ENCODE measurements at regions not wholly inside any gene's neighbourhood (a gene's known extent, or its start where the extent isn't known, plus 50 kb on each side); places are given as distances from the start of the nearest gene placed in this dataset.

GRCh38 chr2:190795686-190796085 lies 84.9 kb upstream of the GLS start:
- Histone ChIP-seq H3K27me3 (replicated peaks in 1 of 4; ENCODE audit: control insufficient read depth in 3 of 4, extremely low read depth in 1 of 4, insufficient read depth in 3 of 4, low read length in 3 of 4) (no peaks in the 10 kb centered on the region), H4K8ac (ENCODE audit: extremely low read depth, insufficient read depth, low read length) (no peak overlapping the region), H2BK120ac (replicated peaks; ENCODE audit: low read depth, low read length) (no peak overlapping the region), H2BK20ac (ENCODE audit: low read length) (no peak overlapping the region), H4K91ac (replicated peaks; ENCODE audit: insufficient read length, low read length) (no peak overlapping the region), H3K18ac (ENCODE audit: extremely low read depth, low read length) (no peak overlapping the region), H4K20me1 (replicated peaks in 1 of 2; ENCODE audit: control insufficient read depth in 1 of 2, insufficient read depth in 2 of 2, low read length in 2 of 2) (no peaks in the 10 kb centered on the region), H2AFZ (ENCODE audit: low read length) (no peak overlapping the region), H3K4me1 (replicated peaks in 1 of 4; ENCODE audit: control insufficient read depth in 3 of 4, insufficient read depth in 4 of 4, low read length in 3 of 4) (peaks cover 0 to 14% (median 3%) of the 10 kb centered on the region in 4 experiments; a peak in 4 of 7 replicates), H3K4ac (replicated peaks; ENCODE audit: insufficient read length, low read depth, low read length) (no peak overlapping the region), H2BK12ac (ENCODE audit: low read depth, low read length) (no peak overlapping the region), H3K79me1 (ENCODE audit: low read depth, low read length) (no peaks in the 10 kb centered on the region), H3K9me3 (ENCODE audit: insufficient read depth in 2 of 2, low read depth in 1 of 2, low read length in 1 of 2) (no peaks in the 10 kb centered on the region), H2BK15ac (ENCODE audit: low read length) (no peak overlapping the region), H2BK5ac (ENCODE audit: low read depth, low read length) (no peak overlapping the region), H3K79me2 (ENCODE audit: control insufficient read depth in 1 of 2, insufficient read depth in 2 of 2, low read length in 2 of 2) (no peaks in the 10 kb centered on the region), H3K56ac (replicated peaks; ENCODE audit: insufficient read length, low read depth, low read length) (no peak overlapping the region), H3K4me2 (ENCODE audit: insufficient read depth in 1 of 2, low read depth in 2 of 2, low read length in 2 of 2) (no peak overlapping the region), H3K23ac (ENCODE audit: insufficient read length) (no peak overlapping the region), H2AK5ac (ENCODE audit: low read depth, low read length) (no peak overlapping the region), H3K4me3 (ENCODE audit: extremely low read depth in 1 of 4, insufficient read depth in 2 of 4, low read depth in 3 of 4, low read length in 4 of 4) (no peak overlapping the region), H3K36me3 (ENCODE audit: control insufficient read depth in 2 of 4, insufficient read depth in 4 of 4, low read length in 3 of 4) (no peaks in the 10 kb centered on the region), H3K27ac (ENCODE audit: low read depth, low read length) (no peak overlapping the region), H3K14ac (ENCODE audit: insufficient read length) (no peak overlapping the region), H3K23me2 (ENCODE audit: low read depth, low read length) (no peaks in the 10 kb centered on the region; the same call in 1 of the 2 replicates), H4K5ac (ENCODE audit: insufficient read length, low read depth, low read length) (no peak overlapping the region), H3K9ac (replicated peaks in 1 of 4; ENCODE audit: extremely low read depth in 1 of 4, low read depth in 3 of 4, low read length in 3 of 4) (no peak overlapping the region)
- ChIA-PET POLR2A (ENCODE audit: partially characterized antibody) (no interaction called here), CTCF (ENCODE audit: partially characterized antibody) (interaction anchor here (0.9 to 1.0 kb wide), 2 partner anchors 15 to 19 kb away, joined by 3 read pairs; no protein-coding TSS in a partner anchor)
- FAIRE-seq (no peak), DNase-seq (ENCODE audit: low read depth in 1 of 2, low spot score in 2 of 2) (no peak)
- TF ChIP-seq POLR2A (IDR thresholded peaks at IDR 0.05; ENCODE audit: control extremely low read depth in 1 of 2, low read depth in 2 of 2, low read length in 2 of 2) (no peak), SIRT6 (IDR thresholded peaks at IDR 0.05; ENCODE audit: low read length) (no peak), SIX5 (IDR thresholded peaks at IDR 0.05; ENCODE audit: low read depth, low read length) (no peak), PHF8 (conservative IDR thresholded peaks at IDR 0.05; ENCODE audit: low read depth, low read length) (no peak), EP300 (IDR thresholded peaks at IDR 0.05; ENCODE audit: borderline replicate concordance in 1 of 2, low read depth in 2 of 2, low read length in 2 of 2) (no peak), TAF7 (optimal IDR thresholded peaks at IDR 0.05; ENCODE audit: borderline replicate concordance, low read depth, low read length) (no peak), SAP30 (IDR thresholded peaks at IDR 0.05; ENCODE audit: insufficient read depth, insufficient replicate concordance, low read length) (no peak), CHD1 (IDR thresholded peaks at IDR 0.05; ENCODE audit: low read depth, low read length) (no peak), MAX (IDR thresholded peaks at IDR 0.05) (no peak), KDM1A (IDR thresholded peaks at IDR 0.05; ENCODE audit: borderline replicate concordance, low read length) (no peak), SUZ12 (IDR thresholded peaks at IDR 0.05; ENCODE audit: low read length) (no peak), YY1 (IDR thresholded peaks at IDR 0.05; ENCODE audit: low read depth, low read length) (no peak), NRF1 (IDR thresholded peaks at IDR 0.05; ENCODE audit: low read depth, low read length) (no peak), JUND (IDR thresholded peaks at IDR 0.05; ENCODE audit: low read length) (no peak), SP2 (IDR thresholded peaks at IDR 0.05; ENCODE audit: low read length) (no peak), ZNF274 (IDR thresholded peaks at IDR 0.05; ENCODE audit: borderline replicate concordance, extremely low read depth, low read length) (no peak)
